K562 (cell line): ENCODE measurements at regions not wholly inside any gene's neighbourhood (a gene's known extent, or its start where the extent isn't known, plus 50 kb on each side); places are given as distances from the start of the nearest gene placed in this dataset.

Source experiments
- EWSR1 ChIP-seq: fragments of 450-650 bp; IDR thresholded peaks from 2 replicates; pipeline ENCODE4 v1.6.1; 2018; ENCODE audit warnings: borderline replicate concordance, mild to moderate bottlenecking, low read depth, moderate library complexity; ENCODE audit not compliant: partially characterized antibody
- FOXA3 ChIP-seq, 2 experiments: fragments of 450-650 bp in 1 of 2; sonication (generic) in 1 of 2; formaldehyde crosslinking; IDR thresholded peaks in 1 of 2; conservative IDR thresholded peaks in 1 of 2; 2 replicates each; pipeline versions ENCODE4 v1.4.0 to v1.8.0; 2020 to 2022; ENCODE audit warnings: mild to moderate bottlenecking in 2 of 2, missing genetic modification reagents in 1 of 2
- FUS ChIP-seq: fragments of 200-400 bp; formaldehyde crosslinking; optimal IDR thresholded peaks from 2 replicates; pipeline ENCODE3; 2017; ENCODE audit warnings: low read depth, low read length
- HDAC1 ChIP-seq, 2 experiments: fragments of 450-650 bp; IDR thresholded peaks; 2 replicates each; pipeline ENCODE4 v1.6.1; 2016 to 2017; ENCODE audit warnings: inconsistent platforms in 1 of 2, mild to moderate bottlenecking in 1 of 2, moderate library complexity in 1 of 2
- MAFG ChIP-seq: fragments of 450-650 bp; conservative IDR thresholded peaks from 2 replicates; pipeline ENCODE4 v1.6.1; 2016; ENCODE audit warnings: missing genetic modification characterization, missing compliant biosample characterization
- POLR2AphosphoS5 ChIP-seq: IDR thresholded peaks from 2 replicates; pipeline ENCODE4 v1.6.1; 2011; ENCODE audit warnings: mild to moderate bottlenecking, low read depth, low read length, moderate library complexity; ENCODE audit not compliant: control insufficient read depth, insufficient read depth
- SMARCE1 ChIP-seq: fragments of 450-650 bp; IDR thresholded peaks from 2 replicates; pipeline ENCODE4 v1.7.1; 2016; ENCODE audit warnings: mild to moderate bottlenecking
- TF ChIP-seq, protein P1 (sequence below), 2 experiments: fragments of 150-350 bp in 1 of 2; IDR thresholded peaks; 2 replicates each; pipeline ENCODE4 v1.6.1; 2012 to 2016; ENCODE audit warnings: low read depth in 2 of 2, low read length in 2 of 2, mild to moderate bottlenecking in 1 of 2, moderate library complexity in 1 of 2
- TF ChIP-seq, protein P2 (sequence below): fragments of 450-650 bp; IDR thresholded peaks from 2 replicates; pipeline ENCODE4 v1.6.1; 2016; ENCODE audit warnings: low read depth
- TF ChIP-seq, protein P3 (sequence below), 2 experiments: IDR thresholded peaks; 2 replicates each; pipeline ENCODE4 v1.6.1; 2012; ENCODE audit warnings: improper control_type of control experiment in 2 of 2, low read depth in 2 of 2, low read length in 2 of 2, borderline replicate concordance in 1 of 2
- TF ChIP-seq, protein P4 (sequence below): fragments of 450-650 bp; formaldehyde crosslinking; IDR thresholded peaks from 2 replicates; pipeline ENCODE4 v1.4.0; 2022; ENCODE audit warnings: mild to moderate bottlenecking, moderate library complexity

DNA sequence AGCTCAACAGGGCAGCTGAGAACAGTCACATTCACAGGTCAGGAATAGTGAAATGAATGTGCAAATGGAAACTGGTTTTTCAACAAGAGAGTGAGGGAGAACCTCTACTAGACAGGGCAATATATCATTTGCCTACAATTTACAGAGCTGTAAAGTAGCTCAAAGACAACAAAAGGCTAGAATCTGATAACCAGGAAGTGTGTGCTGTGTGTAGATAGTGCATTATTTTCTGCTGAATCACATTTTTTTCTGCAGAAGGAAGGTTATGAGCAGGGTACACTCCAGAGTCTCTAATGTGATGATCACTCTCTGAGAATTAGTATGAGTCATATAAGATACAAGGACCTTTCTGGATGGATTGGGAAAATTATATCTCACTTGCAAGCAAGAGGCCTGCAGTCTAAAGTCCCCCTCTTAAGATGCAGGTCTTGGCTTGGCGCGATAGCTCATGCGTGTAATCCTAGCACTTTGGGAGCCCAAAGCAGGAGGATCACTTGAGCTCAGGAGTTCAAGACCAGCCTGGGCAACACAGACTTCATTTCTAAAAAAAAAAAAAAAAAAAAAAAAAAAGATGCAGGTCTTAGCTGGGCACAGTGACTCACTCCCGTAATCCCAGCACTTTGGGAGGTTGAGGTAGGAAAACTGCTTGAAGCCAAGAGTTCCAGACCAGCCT is 59.9 kb upstream of the COBL start (continued):
- TF ChIP-seq, protein P1, sequence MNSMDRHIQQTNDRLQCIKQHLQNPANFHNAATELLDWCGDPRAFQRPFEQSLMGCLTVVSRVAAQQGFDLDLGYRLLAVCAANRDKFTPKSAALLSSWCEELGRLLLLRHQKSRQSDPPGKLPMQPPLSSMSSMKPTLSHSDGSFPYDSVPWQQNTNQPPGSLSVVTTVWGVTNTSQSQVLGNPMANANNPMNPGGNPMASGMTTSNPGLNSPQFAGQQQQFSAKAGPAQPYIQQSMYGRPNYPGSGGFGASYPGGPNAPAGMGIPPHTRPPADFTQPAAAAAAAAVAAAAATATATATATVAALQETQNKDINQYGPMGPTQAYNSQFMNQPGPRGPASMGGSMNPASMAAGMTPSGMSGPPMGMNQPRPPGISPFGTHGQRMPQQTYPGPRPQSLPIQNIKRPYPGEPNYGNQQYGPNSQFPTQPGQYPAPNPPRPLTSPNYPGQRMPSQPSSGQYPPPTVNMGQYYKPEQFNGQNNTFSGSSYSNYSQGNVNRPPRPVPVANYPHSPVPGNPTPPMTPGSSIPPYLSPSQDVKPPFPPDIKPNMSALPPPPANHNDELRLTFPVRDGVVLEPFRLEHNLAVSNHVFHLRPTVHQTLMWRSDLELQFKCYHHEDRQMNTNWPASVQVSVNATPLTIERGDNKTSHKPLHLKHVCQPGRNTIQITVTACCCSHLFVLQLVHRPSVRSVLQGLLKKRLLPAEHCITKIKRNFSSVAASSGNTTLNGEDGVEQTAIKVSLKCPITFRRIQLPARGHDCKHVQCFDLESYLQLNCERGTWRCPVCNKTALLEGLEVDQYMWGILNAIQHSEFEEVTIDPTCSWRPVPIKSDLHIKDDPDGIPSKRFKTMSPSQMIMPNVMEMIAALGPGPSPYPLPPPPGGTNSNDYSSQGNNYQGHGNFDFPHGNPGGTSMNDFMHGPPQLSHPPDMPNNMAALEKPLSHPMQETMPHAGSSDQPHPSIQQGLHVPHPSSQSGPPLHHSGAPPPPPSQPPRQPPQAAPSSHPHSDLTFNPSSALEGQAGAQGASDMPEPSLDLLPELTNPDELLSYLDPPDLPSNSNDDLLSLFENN (IDR thresholded peaks at IDR 0.05; ENCODE audit: low read depth in 2 of 2, low read length in 2 of 2), result peak in 1 of 2 experiments; percentile 84; a peak in 1 of 4 replicates
- TF ChIP-seq, protein P2, sequence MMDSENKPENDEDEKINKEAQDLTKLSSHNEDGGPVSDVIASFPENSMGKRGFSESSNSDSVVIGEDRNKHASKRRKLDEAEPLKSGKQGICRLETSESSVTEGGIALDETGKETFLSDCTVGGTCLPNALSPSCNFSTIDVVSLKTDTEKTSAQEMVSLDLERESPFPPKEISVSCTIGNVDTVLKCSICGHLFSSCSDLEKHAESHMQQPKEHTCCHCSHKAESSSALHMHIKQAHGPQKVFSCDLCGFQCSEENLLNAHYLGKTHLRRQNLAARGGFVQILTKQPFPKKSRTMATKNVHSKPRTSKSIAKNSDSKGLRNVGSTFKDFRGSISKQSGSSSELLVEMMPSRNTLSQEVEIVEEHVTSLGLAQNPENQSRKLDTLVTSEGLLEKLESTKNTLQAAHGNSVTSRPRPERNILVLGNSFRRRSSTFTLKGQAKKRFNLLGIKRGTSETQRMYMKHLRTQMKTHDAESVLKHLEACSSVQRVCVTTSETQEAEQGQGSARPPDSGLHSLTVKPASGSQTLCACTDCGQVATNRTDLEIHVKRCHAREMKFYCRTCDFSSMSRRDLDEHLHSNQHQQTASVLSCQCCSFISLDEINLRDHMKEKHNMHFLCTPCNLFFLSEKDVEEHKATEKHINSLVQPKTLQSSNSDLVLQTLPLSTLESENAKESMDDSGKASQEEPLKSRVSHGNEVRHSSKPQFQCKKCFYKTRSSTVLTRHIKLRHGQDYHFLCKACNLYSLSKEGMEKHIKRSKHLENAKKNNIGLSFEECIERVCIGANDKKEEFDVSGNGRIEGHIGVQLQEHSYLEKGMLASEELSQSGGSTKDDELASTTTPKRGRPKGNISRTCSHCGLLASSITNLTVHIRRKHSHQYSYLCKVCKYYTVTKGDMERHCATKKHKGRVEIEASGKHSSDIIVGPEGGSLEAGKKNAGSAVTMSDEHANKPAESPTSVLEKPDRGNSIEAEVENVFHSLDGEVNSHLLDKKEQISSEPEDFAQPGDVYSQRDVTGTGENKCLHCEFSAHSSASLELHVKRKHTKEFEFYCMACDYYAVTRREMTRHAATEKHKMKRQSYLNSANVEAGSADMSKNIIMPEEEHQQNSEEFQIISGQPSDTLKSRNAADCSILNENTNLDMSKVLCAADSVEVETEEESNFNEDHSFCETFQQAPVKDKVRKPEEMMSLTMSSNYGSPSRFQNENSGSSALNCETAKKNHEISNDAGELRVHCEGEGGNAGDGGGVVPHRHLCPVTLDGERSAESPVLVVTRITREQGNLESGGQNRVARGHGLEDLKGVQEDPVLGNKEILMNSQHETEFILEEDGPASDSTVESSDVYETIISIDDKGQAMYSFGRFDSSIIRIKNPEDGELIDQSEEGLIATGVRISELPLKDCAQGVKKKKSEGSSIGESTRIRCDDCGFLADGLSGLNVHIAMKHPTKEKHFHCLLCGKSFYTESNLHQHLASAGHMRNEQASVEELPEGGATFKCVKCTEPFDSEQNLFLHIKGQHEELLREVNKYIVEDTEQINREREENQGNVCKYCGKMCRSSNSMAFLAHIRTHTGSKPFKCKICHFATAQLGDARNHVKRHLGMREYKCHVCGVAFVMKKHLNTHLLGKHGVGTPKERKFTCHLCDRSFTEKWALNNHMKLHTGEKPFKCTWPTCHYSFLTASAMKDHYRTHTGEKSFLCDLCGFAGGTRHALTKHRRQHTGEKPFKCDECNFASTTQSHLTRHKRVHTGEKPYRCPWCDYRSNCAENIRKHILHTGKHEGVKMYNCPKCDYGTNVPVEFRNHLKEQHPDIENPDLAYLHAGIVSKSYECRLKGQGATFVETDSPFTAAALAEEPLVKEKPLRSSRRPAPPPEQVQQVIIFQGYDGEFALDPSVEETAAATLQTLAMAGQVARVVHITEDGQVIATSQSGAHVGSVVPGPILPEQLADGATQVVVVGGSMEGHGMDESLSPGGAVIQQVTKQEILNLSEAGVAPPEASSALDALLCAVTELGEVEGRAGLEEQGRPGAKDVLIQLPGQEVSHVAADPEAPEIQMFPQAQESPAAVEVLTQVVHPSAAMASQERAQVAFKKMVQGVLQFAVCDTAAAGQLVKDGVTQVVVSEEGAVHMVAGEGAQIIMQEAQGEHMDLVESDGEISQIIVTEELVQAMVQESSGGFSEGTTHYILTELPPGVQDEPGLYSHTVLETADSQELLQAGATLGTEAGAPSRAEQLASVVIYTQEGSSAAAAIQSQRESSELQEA, result no peak
- TF ChIP-seq FOXA3 (CRISPR knock-in tag; conservative IDR thresholded peaks at IDR 0.05 in 1 of 2, IDR thresholded peaks at IDR 0.05 in 1 of 2), result peak in 1 of 2 experiments; percentile 69; a peak in 2 of 4 replicates
- peak in 1 of 2 experiments; percentile 81; a peak in 2 of 4 replicates for TF ChIP-seq HDAC1 (IDR thresholded peaks at IDR 0.05)
- TF ChIP-seq, protein P3, sequence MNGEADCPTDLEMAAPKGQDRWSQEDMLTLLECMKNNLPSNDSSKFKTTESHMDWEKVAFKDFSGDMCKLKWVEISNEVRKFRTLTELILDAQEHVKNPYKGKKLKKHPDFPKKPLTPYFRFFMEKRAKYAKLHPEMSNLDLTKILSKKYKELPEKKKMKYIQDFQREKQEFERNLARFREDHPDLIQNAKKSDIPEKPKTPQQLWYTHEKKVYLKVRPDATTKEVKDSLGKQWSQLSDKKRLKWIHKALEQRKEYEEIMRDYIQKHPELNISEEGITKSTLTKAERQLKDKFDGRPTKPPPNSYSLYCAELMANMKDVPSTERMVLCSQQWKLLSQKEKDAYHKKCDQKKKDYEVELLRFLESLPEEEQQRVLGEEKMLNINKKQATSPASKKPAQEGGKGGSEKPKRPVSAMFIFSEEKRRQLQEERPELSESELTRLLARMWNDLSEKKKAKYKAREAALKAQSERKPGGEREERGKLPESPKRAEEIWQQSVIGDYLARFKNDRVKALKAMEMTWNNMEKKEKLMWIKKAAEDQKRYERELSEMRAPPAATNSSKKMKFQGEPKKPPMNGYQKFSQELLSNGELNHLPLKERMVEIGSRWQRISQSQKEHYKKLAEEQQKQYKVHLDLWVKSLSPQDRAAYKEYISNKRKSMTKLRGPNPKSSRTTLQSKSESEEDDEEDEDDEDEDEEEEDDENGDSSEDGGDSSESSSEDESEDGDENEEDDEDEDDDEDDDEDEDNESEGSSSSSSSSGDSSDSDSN (IDR thresholded peaks at IDR 0.05; ENCODE audit: borderline replicate concordance in 1 of 2, low read depth in 2 of 2, low read length in 2 of 2), result peak in 1 of 2 experiments; percentile 72; a peak in 1 of 4 replicates
- TF ChIP-seq SMARCE1, result peak; percentile 98
- TF ChIP-seq POLR2AphosphoS5, result peak; percentile 71
- TF ChIP-seq, protein P4, sequence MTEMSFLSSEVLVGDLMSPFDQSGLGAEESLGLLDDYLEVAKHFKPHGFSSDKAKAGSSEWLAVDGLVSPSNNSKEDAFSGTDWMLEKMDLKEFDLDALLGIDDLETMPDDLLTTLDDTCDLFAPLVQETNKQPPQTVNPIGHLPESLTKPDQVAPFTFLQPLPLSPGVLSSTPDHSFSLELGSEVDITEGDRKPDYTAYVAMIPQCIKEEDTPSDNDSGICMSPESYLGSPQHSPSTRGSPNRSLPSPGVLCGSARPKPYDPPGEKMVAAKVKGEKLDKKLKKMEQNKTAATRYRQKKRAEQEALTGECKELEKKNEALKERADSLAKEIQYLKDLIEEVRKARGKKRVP (CRISPR knock-in tag), result 0 out of 2 replicates have a peak, but pooled peaks have one; percentile 27
- no peak for TF ChIP-seq EWSR1
- peak; percentile 99 for TF ChIP-seq MAFG
- no peak for TF ChIP-seq FUS
